Stimulated activated CD8-positive, alpha-beta memory T cell treated with anti-CD3 and anti-CD28 coated beads, Interleukin-4, amount 100 ng/mL, for 48 hours (primary cell): ENCODE measurements at regions not wholly inside any gene's neighbourhood (a gene's known extent, or its start where the extent isn't known, plus 50 kb on each side); places are given as distances from the start of the nearest gene placed in this dataset.
"Not testable (repeated sequence)": the region's sequence is repeated elsewhere in the genome, so short reads cannot be mapped to it uniquely, and the experiment has no call there.

ENCODE experiments used
- DNase-seq: peaks from one replicate; pipeline ENCODE4 v3.0.0-alpha.2; 2020

- no peak for DNase-seq
Measured at GRCh38 chr11:134863294-134863693, 451.3 kb upstream of the B3GAT1 start.

GRCh38 chr11:134862587-134863195 lies 450.6 kb upstream of the B3GAT1 start:
- DNase-seq: no peak

- DNase-seq: no peak
Measured at GRCh38 chr11:134862105-134862502, 450.1 kb upstream of the B3GAT1 start.

- no peak for DNase-seq
Measured at GRCh38 chr11:134861490-134862104, 449.6 kb upstream of the B3GAT1 start.

GRCh38 chr11:134858783-134859480 lies 446.9 kb upstream of the B3GAT1 start:
- no peak for DNase-seq

GRCh38 chr11:134857035-134857434 lies 445.0 kb upstream of the B3GAT1 start:
- DNase-seq: no peak

GRCh38 chr11:134856056-134856971 lies 444.3 kb upstream of the B3GAT1 start:
- no peak for DNase-seq

- no peak for DNase-seq
Measured at GRCh38 chr11:134853992-134854991, 442.2 kb upstream of the B3GAT1 start.

GRCh38 chr11:134851503-134852224 lies 439.6 kb upstream of the B3GAT1 start:
- DNase-seq: not testable (repeated sequence)

- DNase-seq: no peak
Measured at GRCh38 chr11:134850566-134850965, 438.5 kb upstream of the B3GAT1 start.

GRCh38 chr11:134849833-134850232 lies 437.8 kb upstream of the B3GAT1 start:
- DNase-seq: no peak

GRCh38 chr11:134847083-134847715 lies 435.2 kb upstream of the B3GAT1 start:
- no peak for DNase-seq

- DNase-seq: no peak
Measured at GRCh38 chr11:134846328-134847082, 434.5 kb upstream of the B3GAT1 start.

- DNase-seq: no peak
Measured at GRCh38 chr11:134845474-134846327, 433.7 kb upstream of the B3GAT1 start.

- no peak for DNase-seq
Measured at GRCh38 chr11:134844838-134845237, 432.8 kb upstream of the B3GAT1 start.

GRCh38 chr11:134843735-134844134 lies 431.7 kb upstream of the B3GAT1 start:
- no peak for DNase-seq

- no peak for DNase-seq
Measured at GRCh38 chr11:134843020-134843419, 431.0 kb upstream of the B3GAT1 start.

- no peak for DNase-seq
Measured at GRCh38 chr11:134841972-134842371, 429.9 kb upstream of the B3GAT1 start.

GRCh38 chr11:134841411-134841810 lies 429.4 kb upstream of the B3GAT1 start:
- no peak for DNase-seq
